ENCODE measurements at regions not wholly inside any gene's neighbourhood (a gene's known extent, or its start where the extent isn't known, plus 50 kb on each side); places are given as distances from the start of the nearest gene placed in this dataset.

- no peak for TF ChIP-seq ZNF274 (IDR thresholded peaks at IDR 0.05; ENCODE audit: low read depth, low read length)
- no peak for TF ChIP-seq ELF1 (IDR thresholded peaks at IDR 0.05; ENCODE audit: borderline replicate concordance, low read depth)
- no TSS peak for BruUV-seq (replicated peaks)
- Histone ChIP-seq H3K9me2 (ENCODE audit: insufficient read depth) (no peaks in the 10 kb centered on the region), H3K27ac (ENCODE audit: low read depth, low read length) (no peak overlapping the region), H3K4me3 (replicated peaks in 1 of 2; ENCODE audit: low read depth in 1 of 2, low read length in 2 of 2) (no peak overlapping the region), H2AFZ (ENCODE audit: low read depth, low read length, poor library complexity, severe bottlenecking) (no peak overlapping the region), H3K27me3 (ENCODE audit: insufficient read depth, low read length) (no peaks in the 10 kb centered on the region), H4K20me1 (ENCODE audit: insufficient read depth) (no peaks in the 10 kb centered on the region; the same call in 1 of the 2 replicates), H3K9me3 (ENCODE audit: control insufficient read depth in 1 of 2, insufficient read depth in 1 of 2, low read depth in 1 of 2, low read length in 2 of 2) (no peaks in the 10 kb centered on the region), H3K9ac (ENCODE audit: low read length) (no peak overlapping the region), H3K36me3 (ENCODE audit: control insufficient read depth in 1 of 2, insufficient read depth in 2 of 2, low read length in 2 of 2) (no peaks in the 10 kb centered on the region), H3K79me2 (ENCODE audit: insufficient read depth, low read length) (no peaks in the 10 kb centered on the region), H3K4me1 (ENCODE audit: control insufficient read depth in 1 of 2, insufficient read depth in 2 of 2, low read length in 2 of 2) (no peaks in the 10 kb centered on the region), H3K4me2 (ENCODE audit: low read length) (no peak overlapping the region)
- ATAC-seq (no peak), DNase-seq (ENCODE audit: low read depth, low spot score) (no peak)
- ChIA-PET RAD21 (ENCODE audit: low non-redundant PET in 1 of 2, low total read pairs in 2 of 2, uncharacterized antibody in 2 of 2, unreplicated experiment in 2 of 2) (no interaction called here), POLR2A (no interaction called here), CTCF (no interaction called here)
- intact Hi-C loops (cut with micrococcal nuclease), result loop anchor here (10.0 kb wide), 1 partner anchor 477 kb away; no protein-coding TSS in a partner anchor
Measured at GRCh38 chr7:112891698-112892097, 101.5 kb upstream of the TMEM168 start.

- H3K27ac ChIP-seq (ENCODE audit: low read depth, low read length), result no peak overlapping the region
- TF ChIP-seq CEBPB (IDR thresholded peaks at IDR 0.05; ENCODE audit: low read depth) (no peak), MAX (IDR thresholded peaks at IDR 0.05) (no peak), CTCF (IDR thresholded peaks at IDR 0.05 in 2 of 3, conservative IDR thresholded peaks at IDR 0.05 in 1 of 3; ENCODE audit: borderline replicate concordance in 1 of 3, insufficient read depth in 1 of 3, low read depth in 2 of 3, low read length in 2 of 3) (no peak), SRF (IDR thresholded peaks at IDR 0.05; ENCODE audit: low read depth) (no peak), ELF1 (IDR thresholded peaks at IDR 0.05; ENCODE audit: borderline replicate concordance, low read depth) (no peak), YY1 (IDR thresholded peaks at IDR 0.05; ENCODE audit: extremely low read depth, insufficient replicate concordance, low read depth, low read length) (no peak), EGR1 (IDR thresholded peaks at IDR 0.05; ENCODE audit: low read depth) (no peak), ZBTB33 (IDR thresholded peaks at IDR 0.05; ENCODE audit: extremely low read depth, insufficient replicate concordance, low read length) (no peak), ATF3 (IDR thresholded peaks at IDR 0.05) (no peak), ZNF274 (IDR thresholded peaks at IDR 0.05; ENCODE audit: low read depth, low read length) (no peak), POLR2AphosphoS5 (IDR thresholded peaks at IDR 0.05; ENCODE audit: low read depth, low read length) (no peak), JUND (IDR thresholded peaks at IDR 0.05) (no peak), CBX3 (IDR thresholded peaks at IDR 0.05; ENCODE audit: low read depth) (no peak), TCF7L2 (IDR thresholded peaks at IDR 0.05; ENCODE audit: borderline replicate concordance, extremely low read depth, insufficient read depth, insufficient read length) (no peak), FOSL1 (IDR thresholded peaks at IDR 0.05; ENCODE audit: low read depth) (no peak), EZH2 (IDR thresholded peaks at IDR 0.05) (no peak), EZH2phosphoT487 (IDR thresholded peaks at IDR 0.05; ENCODE audit: borderline replicate concordance) (no peak)
- ATAC-seq, result no peak
- H3K9me3 ChIP-seq (ENCODE audit: control insufficient read depth in 1 of 2, insufficient read depth in 1 of 2, low read depth in 1 of 2, low read length in 2 of 2), result no peaks in the 10 kb centered on the region
- H4K20me1 ChIP-seq (ENCODE audit: insufficient read depth), result no peaks in the 10 kb centered on the region
- BruUV-seq (replicated peaks), result no TSS peak
- ChIA-PET CTCF (no interaction called here), RAD21 (ENCODE audit: low non-redundant PET in 1 of 2, low total read pairs in 2 of 2, uncharacterized antibody in 2 of 2, unreplicated experiment in 2 of 2) (no interaction called here), POLR2A (no interaction called here)
- no peaks in the 10 kb centered on the region for H3K36me3 ChIP-seq (ENCODE audit: control insufficient read depth in 1 of 2, insufficient read depth in 2 of 2, low read length in 2 of 2)
- DNase-seq (ENCODE audit: low read depth, low spot score), result no peak
- H2AFZ ChIP-seq (ENCODE audit: low read depth, low read length, poor library complexity, severe bottlenecking), result no peak overlapping the region
- no peak overlapping the region for H3K4me3 ChIP-seq (replicated peaks in 1 of 2; ENCODE audit: low read depth in 1 of 2, low read length in 2 of 2)
- no peaks in the 10 kb centered on the region for H3K4me1 ChIP-seq (ENCODE audit: control insufficient read depth in 1 of 2, insufficient read depth in 2 of 2, low read length in 2 of 2)
- no peak overlapping the region for H3K4me2 ChIP-seq (ENCODE audit: low read length)
- no peaks in the 10 kb centered on the region for H3K9me2 ChIP-seq (ENCODE audit: insufficient read depth)
- no peaks in the 10 kb centered on the region for H3K27me3 ChIP-seq (ENCODE audit: insufficient read depth, low read length)
- no peak overlapping the region for H3K9ac ChIP-seq (ENCODE audit: low read length)
- intact Hi-C loops (cut with micrococcal nuclease), result loop anchor here (10.0 kb wide), 1 partner anchor 475 kb away; no protein-coding TSS in a partner anchor
- no peaks in the 10 kb centered on the region for H3K79me2 ChIP-seq (ENCODE audit: insufficient read depth, low read length)
Measured at GRCh38 chr7:112889834-112890438, 99.7 kb upstream of the TMEM168 start.
